A549 (cell line): ENCODE measurements at regions not wholly inside any gene's neighbourhood (a gene's known extent, or its start where the extent isn't known, plus 50 kb on each side); places are given as distances from the start of the nearest gene placed in this dataset.

Experiments
- ATAC-seq, 2 experiments: fragments of 200-7000 bp in 1 of 2; fragments of >200 bp in 1 of 2; cut with Nextera tagmentation in 1 of 2; cut with Tn5 transposase in 1 of 2; 3 replicates each; pipeline versions ENCODE4 v1.8.0 to v1.9.1; 2018 to 2020; ENCODE audit warnings: mild to moderate bottlenecking in 1 of 2, moderate library complexity in 1 of 2
- CTCF ChIA-PET: fragments of 300-600 bp; sonication (Branson Sonifier 250); formaldehyde crosslinking; extraction: SDS; loops from one replicate; lab custom pipeline; 2021; ENCODE audit warnings: antibody characterized with exemption, inconsistent platforms; lab: Yijun Ruan, JAX
- POLR2A ChIA-PET: fragments of 350-600 bp; formaldehyde crosslinking; extraction: SDS; loops from one replicate; lab custom pipeline; 2021; ENCODE audit warnings: antibody characterized with exemption, inconsistent platforms; lab: Yijun Ruan, JAX
- DNase-seq, 2 experiments: peaks; one replicate each; pipeline versions ENCODE4 v3.0.0 to v3.0.0-alpha.2; 2011 to 2016; ENCODE audit warnings: low read depth in 1 of 2, low spot score in 1 of 2
- FAIRE-seq: peaks from 2 replicates; lab custom pipeline; 2011; peaks lifted over from hg19 to GRCh38; lab: Jason Lieb, UNC
- H3K27ac ChIP-seq, 2 experiments: fragments of >200 bp; sonication (Bioruptor Twin); formaldehyde crosslinking; 3 replicates each; pipeline ENCODE4 v1.5.1; 2016 to 2017
- H3K4me1 ChIP-seq: fragments of >200 bp; sonication (Bioruptor Twin); formaldehyde crosslinking; 3 replicates; pipeline ENCODE4 v1.6.1; 2016
- H3K4me2 ChIP-seq: fragments of >200 bp; sonication (Bioruptor Twin); formaldehyde crosslinking; 3 replicates; pipeline ENCODE4 v1.6.1; 2016
- H3K4me3 ChIP-seq: fragments of >200 bp; sonication (Bioruptor Twin); formaldehyde crosslinking; 3 replicates; pipeline ENCODE4 v1.5.1; 2016
- H3K9me3 ChIP-seq: fragments of >200 bp; sonication (Bioruptor Twin); formaldehyde crosslinking; 3 replicates; pipeline ENCODE4 v1.6.1; 2016
- BCL3 ChIP-seq: fragments of >200 bp; sonication (Bioruptor Twin); formaldehyde crosslinking; IDR thresholded peaks from 3 replicates; pipeline ENCODE4 v1.6.1; 2016
- CBX8 ChIP-seq: fragments of 200-600 bp; sonication (generic); IDR thresholded peaks from 2 replicates; pipeline ENCODE4 v1.6.1; 2016
- ESRRA ChIP-seq: fragments of 150-350 bp; IDR thresholded peaks from 2 replicates; pipeline ENCODE4 v1.6.1; 2014; ENCODE audit warnings: mild to moderate bottlenecking, low read length, borderline replicate concordance
- FOSB ChIP-seq: fragments of 250-450 bp; sonication (Bioruptor Pico); IDR thresholded peaks from 2 replicates; pipeline ENCODE4 v1.5.0; 2020; ENCODE audit warnings: mild to moderate bottlenecking, moderate library complexity
- FOSL2 ChIP-seq, 2 experiments: fragments of 450-650 bp in 1 of 2; fragments of >200 bp in 1 of 2; sonication (Bioruptor Twin) in 1 of 2; formaldehyde crosslinking; IDR thresholded peaks; 2 replicates each; pipeline versions ENCODE4 v1.5.0 to v1.6.1; 2016 to 2020; ENCODE audit warnings: mild to moderate bottlenecking in 1 of 2, moderate library complexity in 1 of 2
- HEYL ChIP-seq: fragments of 250-450 bp; sonication (Bioruptor Pico); IDR thresholded peaks from 2 replicates; pipeline ENCODE4 v1.8.0; 2021; ENCODE audit warnings: mild to moderate bottlenecking, moderate library complexity
- HOXB13 ChIP-seq: fragments of 250-450 bp; sonication (Bioruptor Pico); IDR thresholded peaks from 2 replicates; pipeline ENCODE4 v1.5.0; 2020; ENCODE audit warnings: low read depth, mild to moderate bottlenecking, moderate library complexity
- HOXB5 ChIP-seq: fragments of 250-450 bp; sonication (Bioruptor Pico); IDR thresholded peaks from 2 replicates; pipeline ENCODE4 v1.5.0; 2020; ENCODE audit warnings: mild to moderate bottlenecking, moderate library complexity
- JUN ChIP-seq, 2 experiments: fragments of >200 bp; sonication (Bioruptor Twin); formaldehyde crosslinking; IDR thresholded peaks; 2 replicates in 1 of 2; 3 replicates in 1 of 2; pipeline ENCODE4 v1.6.1; 2016 to 2017
- KDM5A ChIP-seq: fragments of 200-600 bp; sonication (generic); IDR thresholded peaks from 2 replicates; pipeline ENCODE4 v1.6.1; 2016; ENCODE audit warnings: antibody characterized with exemption, mild to moderate bottlenecking
- MAFK ChIP-seq: fragments of 450-650 bp; IDR thresholded peaks from 2 replicates; pipeline ENCODE4 v1.6.1; 2014; ENCODE audit not compliant: partially characterized antibody
- MAZ ChIP-seq: fragments of 150-350 bp; IDR thresholded peaks from 2 replicates; pipeline ENCODE4 v1.6.1; 2014; ENCODE audit warnings: antibody characterized with exemption, low read depth, low read length, borderline replicate concordance
- NR3C1 ChIP-seq: fragments of >200 bp; sonication (Bioruptor Twin); formaldehyde crosslinking; IDR thresholded peaks from 3 replicates; pipeline ENCODE4 v1.6.1; 2017
- POLR2AphosphoS2 ChIP-seq: conservative IDR thresholded peaks from 2 replicates; pipeline ENCODE4 v1.6.1; 2012; ENCODE audit warnings: low read length, improper control_type of control experiment, inconsistent platforms
- RARB ChIP-seq: fragments of 250-450 bp; sonication (Bioruptor Pico); IDR thresholded peaks from 2 replicates; pipeline ENCODE4 v1.8.0; 2021; ENCODE audit warnings: mild to moderate bottlenecking, moderate library complexity
- RCOR1 ChIP-seq: fragments of 150-350 bp; IDR thresholded peaks from 2 replicates; pipeline ENCODE4 v1.6.1; 2014; ENCODE audit warnings: antibody characterized with exemption, low read length, low read depth
- ZC3H11A ChIP-seq: fragments of 450-650 bp; IDR thresholded peaks from 2 replicates; pipeline ENCODE4 v1.6.1; 2014; ENCODE audit warnings: antibody characterized with exemption, mild to moderate bottlenecking
- ZSCAN20 ChIP-seq: fragments of 250-450 bp; sonication (Bioruptor Pico); IDR thresholded peaks from 2 replicates; pipeline ENCODE4 v1.8.0; 2022; ENCODE audit warnings: mild to moderate bottlenecking, moderate library complexity
- WGBS: methylation state at CpG from one replicate; pipeline ENCODE4 v1.1.6; 2017; ENCODE audit errors: missing lambda C conversion rate; 5-methylcytosine and 5-hydroxymethylcytosine counted together
- TF ChIP-seq, protein P1 (sequence below): IDR thresholded peaks from 2 replicates; pipeline ENCODE4 v1.6.1; 2012; ENCODE audit warnings: low read depth, borderline replicate concordance

GRCh38 chr2:150174056-150174805 is 313.2 kb downstream of the RND3 start:
- TF ChIP-seq CBX8: no peak
- TF ChIP-seq POLR2AphosphoS2: no peak
- no peak for TF ChIP-seq JUN (IDR thresholded peaks at IDR 0.05)
- TF ChIP-seq ZC3H11A: no peak
- no peak for TF ChIP-seq ESRRA
- TF ChIP-seq RCOR1: no peak
- TF ChIP-seq MAZ: no peak
- no peak for TF ChIP-seq FOSB (CRISPR knock-in tag)
- no peak for TF ChIP-seq HOXB13 (CRISPR knock-in tag)
- no peak for TF ChIP-seq NR3C1
- TF ChIP-seq, all 56 proteins: peak for 0
- no peak overlapping the region for H3K4me3 ChIP-seq
- peak overlapping the region; percentile 30 to 62; a peak in 1 of 6 replicates for H3K27ac ChIP-seq
- no peaks in the 10 kb centered on the region for H3K9me3 ChIP-seq
- ChIA-PET CTCF (interaction anchor here (1.5 kb wide), 1 partner anchor 7 kb away, joined by 3 read pairs; no protein-coding TSS in a partner anchor), POLR2A (no interaction called here)
- ATAC-seq (no peak), DNase-seq (no peak), FAIRE-seq (no peak)
- WGBS: 80% methylated on average over 2 of the region's 2 CpGs
- peak overlapping the region; percentile 27; the same call in 2 of the 3 replicates for H3K4me2 ChIP-seq
- peaks cover 35% of the 10 kb centered on the region for H3K4me1 ChIP-seq

DNA sequence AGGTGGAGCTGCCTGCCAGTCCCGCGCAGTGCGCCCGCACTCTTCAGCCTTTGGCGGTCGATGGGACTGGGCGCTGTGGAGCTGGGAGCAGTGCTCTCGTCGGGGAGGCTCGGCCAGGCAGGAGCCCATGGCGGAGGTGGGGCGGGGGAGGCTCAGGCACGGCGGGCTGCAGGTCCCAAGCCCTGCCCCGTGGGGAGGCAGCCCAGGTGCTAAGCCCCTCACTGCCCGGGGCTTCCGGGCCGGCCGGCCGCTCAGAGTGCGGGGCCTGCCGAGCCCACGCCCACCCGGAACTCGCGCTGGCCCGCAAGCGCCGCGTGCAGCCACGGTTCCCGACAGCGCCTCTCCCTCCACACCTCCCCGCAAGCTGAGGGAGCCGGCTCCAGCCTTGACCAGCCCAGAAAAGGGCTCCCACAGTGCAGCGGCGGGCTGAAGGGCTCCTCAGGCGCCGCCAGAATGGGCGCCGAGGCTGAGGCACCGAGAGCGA is 316.4 kb downstream of the RND3 start:
- Histone ChIP-seq H3K4me2 (no peak overlapping the region), H3K9me3 (no peaks in the 10 kb centered on the region), H3K4me1 (peaks cover 55% of the 10 kb centered on the region), H3K27ac (peak overlapping the region in 1 of 2 experiments; percentile 62; a peak in 4 of 6 replicates), H3K4me3 (no peak overlapping the region)
- TF ChIP-seq MAFK (no peak), RARB (CRISPR knock-in tag) (no peak)
- FAIRE-seq (no peak), DNase-seq (no peak), ATAC-seq (no peak)
- ChIA-PET POLR2A (no interaction called here), CTCF (no interaction called here)
- WGBS: 98% methylated on average over 26 of the region's 43 CpGs

DNA sequence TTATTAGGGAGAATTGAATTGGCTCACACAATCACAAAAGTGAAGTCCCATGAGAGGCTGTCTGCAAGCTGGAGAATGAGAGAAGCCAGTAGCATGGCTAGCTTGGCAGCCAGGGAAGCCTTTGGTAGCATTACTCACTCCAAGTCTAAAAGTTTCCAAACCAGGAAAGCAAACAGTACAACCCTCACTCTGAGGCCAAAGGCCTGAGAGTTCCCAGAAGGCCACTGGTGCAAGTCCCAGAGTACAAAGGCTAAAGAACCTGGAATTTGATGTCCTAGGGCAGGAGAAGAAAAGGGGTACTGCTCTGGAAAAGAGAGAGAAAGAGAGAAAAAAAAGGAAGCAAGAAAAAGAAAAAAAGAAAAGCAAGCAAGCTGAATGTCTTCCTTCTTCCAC is 318.2 kb downstream of the RND3 start:
- no peak for TF ChIP-seq NR3C1
- no peak for TF ChIP-seq FOSL2 (IDR thresholded peaks at IDR 0.05)
- TF ChIP-seq FOSL2 (CRISPR knock-in tag; IDR thresholded peaks at IDR 0.05): 0 out of 2 replicates have a peak, but pooled peaks have one; percentile 4
- no peak for TF ChIP-seq BCL3
- no peak for TF ChIP-seq ZC3H11A
- TF ChIP-seq, protein P1, sequence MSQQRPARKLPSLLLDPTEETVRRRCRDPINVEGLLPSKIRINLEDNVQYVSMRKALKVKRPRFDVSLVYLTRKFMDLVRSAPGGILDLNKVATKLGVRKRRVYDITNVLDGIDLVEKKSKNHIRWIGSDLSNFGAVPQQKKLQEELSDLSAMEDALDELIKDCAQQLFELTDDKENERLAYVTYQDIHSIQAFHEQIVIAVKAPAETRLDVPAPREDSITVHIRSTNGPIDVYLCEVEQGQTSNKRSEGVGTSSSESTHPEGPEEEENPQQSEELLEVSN: 0 out of 2 replicates have a peak, but pooled peaks have one; percentile 18
- TF ChIP-seq HOXB5: no peak
- no peak for TF ChIP-seq HEYL (CRISPR knock-in tag)
- no peak for TF ChIP-seq KDM5A
- no peak for TF ChIP-seq ZSCAN20 (CRISPR knock-in tag)
- TF ChIP-seq MAFK: no peak
- peak overlapping the region; percentile 67; the same call in 2 of the 3 replicates for H3K4me2 ChIP-seq
- peak overlapping the region; percentile 86 to 91 for H3K27ac ChIP-seq
- no peak overlapping the region for H3K4me3 ChIP-seq
- 0 out of 3 replicates have a peak, but pooled peaks cover 4% of the 10 kb centered on the region for H3K9me3 ChIP-seq
- DNase-seq (peak in 1 of 2 experiments; percentile 55), ATAC-seq (peak in 1 of 2 experiments; percentile 47; a peak in 3 of 6 replicates), FAIRE-seq (no peak)
- POLR2A ChIA-PET: no interaction called here
- CTCF ChIA-PET: no interaction called here
- H3K4me1 ChIP-seq: peaks cover 55% of the 10 kb centered on the region
